BLaER1 (cell line): ENCODE measurements at regions not wholly inside any gene's neighbourhood (a gene's known extent, or its start where the extent isn't known, plus 50 kb on each side); places are given as distances from the start of the nearest gene placed in this dataset.

Experiments used
- H3K27ac ChIP-seq: shearing (Covaris generic); formaldehyde crosslinking; 2 replicates; pipeline ENCODE4 v1.8.1; 2022
- H3K27me3 ChIP-seq: shearing (Covaris generic); formaldehyde crosslinking; 2 replicates; pipeline ENCODE4 v1.8.1; 2022
- H3K36me3 ChIP-seq: shearing (Covaris generic); formaldehyde crosslinking; 2 replicates; pipeline ENCODE4 v1.8.1; 2022
- H3K4me1 ChIP-seq: shearing (Covaris generic); formaldehyde crosslinking; 2 replicates; pipeline ENCODE4 v1.8.1; 2022
- H3K4me2 ChIP-seq: shearing (Covaris generic); formaldehyde crosslinking; 2 replicates; pipeline ENCODE4 v1.8.1; 2022
- H3K4me3 ChIP-seq: shearing (Covaris generic); formaldehyde crosslinking; 2 replicates; pipeline ENCODE4 v1.8.1; 2022
- H3K9ac ChIP-seq: shearing (Covaris generic); formaldehyde crosslinking; 2 replicates; pipeline ENCODE4 v1.8.1; 2022
- H3K9me3 ChIP-seq: shearing (Covaris generic); formaldehyde crosslinking; 2 replicates; pipeline ENCODE4 v1.8.1; 2022
- H4K20me1 ChIP-seq: shearing (Covaris generic); formaldehyde crosslinking; 2 replicates; pipeline ENCODE4 v1.8.1; 2022
- Cebpa-rat ChIP-seq: shearing (Covaris generic); IDR thresholded peaks from 2 replicates; pipeline ENCODE4 v1.8.1; 2022

GRCh38 chr4:133003169-133003568 lies 145.9 kb upstream of the PCDH10 start:
- H3K9me3 ChIP-seq, result peaks cover 22% of the 10 kb centered on the region
- no peaks in the 10 kb centered on the region for H4K20me1 ChIP-seq
- H3K4me1 ChIP-seq, result peaks cover 32% of the 10 kb centered on the region
- H3K36me3 ChIP-seq, result no peaks in the 10 kb centered on the region
- H3K4me2 ChIP-seq, result no peak overlapping the region
- no peak for TF ChIP-seq Cebpa-rat
- no peak overlapping the region for H3K4me3 ChIP-seq
- no peak overlapping the region for H3K27ac ChIP-seq
- no peak overlapping the region for H3K9ac ChIP-seq
- no peaks in the 10 kb centered on the region for H3K27me3 ChIP-seq

GRCh38 chr4:133014473-133015135 lies 134.5 kb upstream of the PCDH10 start:
- Histone ChIP-seq H3K27me3 (no peaks in the 10 kb centered on the region), H3K27ac (no peak overlapping the region), H3K4me1 (peaks cover 13% of the 10 kb centered on the region), H3K9ac (no peak overlapping the region), H3K4me2 (peak overlapping the region; percentile 51), H3K36me3 (no peaks in the 10 kb centered on the region), H3K4me3 (no peak overlapping the region), H3K9me3 (peaks cover 8% of the 10 kb centered on the region), H4K20me1 (no peaks in the 10 kb centered on the region)
- TF ChIP-seq Cebpa-rat, result no peak

- H3K9me3 ChIP-seq, result peaks cover 3% of the 10 kb centered on the region; the same call in 1 of the 2 replicates
- no peak overlapping the region for H3K27ac ChIP-seq
- no peak overlapping the region for H3K4me2 ChIP-seq
- H3K4me3 ChIP-seq, result no peak overlapping the region
- TF ChIP-seq Cebpa-rat, result no peak
- H3K36me3 ChIP-seq, result no peaks in the 10 kb centered on the region
- H3K27me3 ChIP-seq, result no peaks in the 10 kb centered on the region
- no peak overlapping the region for H3K9ac ChIP-seq
- H4K20me1 ChIP-seq, result no peaks in the 10 kb centered on the region
- H3K4me1 ChIP-seq, result no peaks in the 10 kb centered on the region
Observed at GRCh38 chr4:133045288-133045687, 103.8 kb upstream of the PCDH10 start.

GRCh38 chr4:133046156-133046555 lies 102.9 kb upstream of the PCDH10 start:
- no peaks in the 10 kb centered on the region for H3K36me3 ChIP-seq
- no peak overlapping the region for H3K4me2 ChIP-seq
- no peaks in the 10 kb centered on the region for H3K4me1 ChIP-seq
- no peak for TF ChIP-seq Cebpa-rat
- no peak overlapping the region for H3K4me3 ChIP-seq
- no peak overlapping the region for H3K9ac ChIP-seq
- no peaks in the 10 kb centered on the region for H3K27me3 ChIP-seq
- H3K9me3 ChIP-seq, result peaks cover 3% of the 10 kb centered on the region; the same call in 1 of the 2 replicates
- H4K20me1 ChIP-seq, result no peaks in the 10 kb centered on the region
- no peak overlapping the region for H3K27ac ChIP-seq

GRCh38 chr4:133058701-133059100 lies 90.4 kb upstream of the PCDH10 start:
- H3K27ac ChIP-seq, result no peak overlapping the region
- peaks cover 8% of the 10 kb centered on the region for H3K9me3 ChIP-seq
- H3K4me1 ChIP-seq, result no peaks in the 10 kb centered on the region
- H3K4me3 ChIP-seq, result no peak overlapping the region
- H3K9ac ChIP-seq, result no peak overlapping the region
- no peaks in the 10 kb centered on the region for H3K27me3 ChIP-seq
- H4K20me1 ChIP-seq, result no peaks in the 10 kb centered on the region
- no peak overlapping the region for H3K4me2 ChIP-seq
- H3K36me3 ChIP-seq, result no peaks in the 10 kb centered on the region
- TF ChIP-seq Cebpa-rat, result no peak

- Histone ChIP-seq H3K27ac (no peak overlapping the region), H4K20me1 (no peaks in the 10 kb centered on the region), H3K36me3 (no peaks in the 10 kb centered on the region), H3K4me1 (no peaks in the 10 kb centered on the region), H3K4me3 (no peak overlapping the region), H3K4me2 (no peak overlapping the region), H3K9ac (no peak overlapping the region), H3K27me3 (no peaks in the 10 kb centered on the region), H3K9me3 (peaks cover 8% of the 10 kb centered on the region)
- no peak for TF ChIP-seq Cebpa-rat
Observed at GRCh38 chr4:133059117-133059516, 90.0 kb upstream of the PCDH10 start.

GRCh38 chr4:133062851-133063250 lies 86.2 kb upstream of the PCDH10 start:
- Histone ChIP-seq H3K4me2 (no peak overlapping the region), H3K36me3 (no peaks in the 10 kb centered on the region), H4K20me1 (no peaks in the 10 kb centered on the region), H3K9ac (no peak overlapping the region), H3K27ac (no peak overlapping the region), H3K27me3 (no peaks in the 10 kb centered on the region), H3K4me3 (no peak overlapping the region), H3K4me1 (no peaks in the 10 kb centered on the region), H3K9me3 (peaks cover 17% of the 10 kb centered on the region)
- TF ChIP-seq Cebpa-rat, result no peak

GRCh38 chr4:133068083-133068482 lies 81.0 kb upstream of the PCDH10 start:
- Histone ChIP-seq H3K27ac (no peak overlapping the region), H3K4me1 (no peaks in the 10 kb centered on the region), H4K20me1 (no peaks in the 10 kb centered on the region)

GRCh38 chr4:133081246-133081645 lies 67.8 kb upstream of the PCDH10 start:
- Histone ChIP-seq H3K4me3 (no peak overlapping the region), H3K4me1 (no peaks in the 10 kb centered on the region), H4K20me1 (no peaks in the 10 kb centered on the region), H3K9ac (no peak overlapping the region), H3K27me3 (no peaks in the 10 kb centered on the region), H3K27ac (no peak overlapping the region), H3K36me3 (no peaks in the 10 kb centered on the region), H3K4me2 (no peak overlapping the region), H3K9me3 (peaks cover 15% of the 10 kb centered on the region)
- no peak for TF ChIP-seq Cebpa-rat

More at GRCh38 chr4:133068083-133068482, 81.0 kb upstream of the PCDH10 start:
- no peak overlapping the region for H3K9ac ChIP-seq
- no peaks in the 10 kb centered on the region for H3K36me3 ChIP-seq
- H3K27me3 ChIP-seq, result no peaks in the 10 kb centered on the region
- TF ChIP-seq Cebpa-rat, result no peak
- H3K9me3 ChIP-seq, result peaks cover 36% of the 10 kb centered on the region
- H3K4me2 ChIP-seq, result no peak overlapping the region
- H3K4me3 ChIP-seq, result no peak overlapping the region

- Histone ChIP-seq H3K9me3 (no peaks in the 10 kb centered on the region), H3K9ac (no peak overlapping the region), H3K4me2 (no peak overlapping the region), H3K27ac (no peak overlapping the region), H3K4me3 (no peak overlapping the region), H3K4me1 (no peaks in the 10 kb centered on the region), H3K27me3 (no peaks in the 10 kb centered on the region), H4K20me1 (no peaks in the 10 kb centered on the region), H3K36me3 (no peaks in the 10 kb centered on the region)
- TF ChIP-seq Cebpa-rat, result no peak
Observed at GRCh38 chr4:133084421-133084820, 64.7 kb upstream of the PCDH10 start.

- no peaks in the 10 kb centered on the region for H4K20me1 ChIP-seq
- no peaks in the 10 kb centered on the region for H3K27me3 ChIP-seq
- no peak overlapping the region for H3K27ac ChIP-seq
- H3K4me2 ChIP-seq, result no peak overlapping the region
- H3K9ac ChIP-seq, result no peak overlapping the region
- H3K9me3 ChIP-seq, result no peaks in the 10 kb centered on the region
- TF ChIP-seq Cebpa-rat, result no peak
- H3K4me3 ChIP-seq, result no peak overlapping the region
- no peaks in the 10 kb centered on the region for H3K36me3 ChIP-seq
- no peaks in the 10 kb centered on the region for H3K4me1 ChIP-seq
Observed at GRCh38 chr4:133095591-133095990, 53.5 kb upstream of the PCDH10 start.
